ENCODE measurements at regions not wholly inside any gene's neighbourhood (a gene's known extent, or its start where the extent isn't known, plus 50 kb on each side); places are given as distances from the start of the nearest gene placed in this dataset.

DNA sequence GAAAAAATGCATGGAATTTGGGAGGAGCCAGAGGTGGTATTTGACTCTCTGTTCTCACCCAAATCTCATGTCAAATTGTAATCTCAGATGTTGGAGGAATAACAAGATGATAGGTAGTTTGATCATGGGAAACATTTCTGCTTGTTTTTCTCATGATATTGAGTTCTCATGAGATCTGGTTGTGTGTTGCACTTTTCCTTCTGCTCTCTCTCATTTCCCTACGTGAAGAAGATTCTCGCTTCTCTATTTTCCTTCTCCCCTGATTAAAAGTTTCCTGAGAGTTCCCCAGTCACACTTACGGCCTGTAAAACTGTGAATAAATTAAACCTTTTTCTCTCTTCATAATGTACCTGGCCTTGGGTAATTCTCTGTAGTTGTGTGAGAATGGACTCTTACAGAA is 222.2 kb upstream of the RBMY1B start:
- H3K4me3 ChIP-seq (ENCODE audit: low read length): no peak overlapping the region
- no CpG with 5 or more reads among the region's 3 CpGs for WGBS
- peaks cover 38% of the 10 kb centered on the region for H3K9me3 ChIP-seq (ENCODE audit: insufficient read depth, low read depth, low read length)
- H3K27ac ChIP-seq (ENCODE audit: low read depth, low read length): no peak overlapping the region
- no peaks in the 10 kb centered on the region for H3K27me3 ChIP-seq (ENCODE audit: insufficient read depth, low read length)
- H3K36me3 ChIP-seq (ENCODE audit: insufficient read depth, low read length): no peaks in the 10 kb centered on the region
- H3K4me1 ChIP-seq (ENCODE audit: insufficient read depth, low read length): no peaks in the 10 kb centered on the region
- H3K9ac ChIP-seq (ENCODE audit: low read depth, low read length): no peak overlapping the region

DNA sequence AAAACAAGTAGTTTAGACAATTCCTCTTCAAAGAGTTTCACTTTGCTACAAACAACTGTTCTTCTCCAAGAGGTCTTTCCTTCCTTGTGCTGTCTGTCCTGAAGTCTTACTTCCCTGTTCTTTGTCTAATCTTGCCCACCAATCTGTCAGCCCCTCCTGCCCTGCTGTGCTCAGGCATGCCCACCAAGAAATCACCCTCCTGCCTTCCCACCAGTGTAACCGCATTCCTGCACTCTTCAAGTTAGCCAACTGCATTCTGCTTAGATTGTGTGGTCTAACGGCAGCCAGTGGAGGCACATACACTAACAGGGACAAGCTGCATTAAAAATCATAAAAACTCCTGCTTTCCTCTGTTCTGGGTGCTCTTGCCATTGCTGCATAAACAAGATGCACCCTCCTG is 215.9 kb upstream of the RBMY1B start:
- no peak overlapping the region for H3K9ac ChIP-seq (ENCODE audit: low read depth, low read length)
- WGBS: 92% methylated on average over 2 of the region's 2 CpGs
- H3K27ac ChIP-seq (ENCODE audit: low read depth, low read length): no peak overlapping the region
- H3K9me3 ChIP-seq (ENCODE audit: insufficient read depth, low read depth, low read length): peaks cover 37% of the 10 kb centered on the region; the same call in 1 of the 2 replicates
- H3K27me3 ChIP-seq (ENCODE audit: insufficient read depth, low read length): no peaks in the 10 kb centered on the region
- H3K4me3 ChIP-seq (ENCODE audit: low read length): no peak overlapping the region
- H3K4me1 ChIP-seq (ENCODE audit: insufficient read depth, low read length): no peaks in the 10 kb centered on the region
- H3K36me3 ChIP-seq (ENCODE audit: insufficient read depth, low read length): no peaks in the 10 kb centered on the region

DNA sequence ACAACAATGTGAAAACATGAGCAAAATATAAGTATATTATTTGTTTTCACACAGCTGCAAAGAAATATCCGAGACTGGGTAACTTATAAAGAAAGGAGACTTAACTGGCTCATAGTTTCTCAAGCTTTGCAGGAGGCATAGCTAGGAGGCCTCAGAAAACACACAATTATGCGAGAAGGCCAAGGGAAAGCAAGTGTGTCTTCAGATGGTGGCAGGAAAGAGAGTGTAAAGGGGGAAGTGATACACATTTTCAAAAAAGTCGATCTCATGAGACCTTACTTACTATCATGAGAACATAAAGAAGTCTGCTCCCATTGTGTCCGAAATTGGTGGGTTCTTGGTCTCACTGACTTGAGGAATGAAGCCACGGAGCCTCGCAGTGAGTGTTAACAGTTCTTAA is 208.9 kb upstream of the RBMY1B start:
- H3K4me3 ChIP-seq (ENCODE audit: low read length): no peak overlapping the region

DNA sequence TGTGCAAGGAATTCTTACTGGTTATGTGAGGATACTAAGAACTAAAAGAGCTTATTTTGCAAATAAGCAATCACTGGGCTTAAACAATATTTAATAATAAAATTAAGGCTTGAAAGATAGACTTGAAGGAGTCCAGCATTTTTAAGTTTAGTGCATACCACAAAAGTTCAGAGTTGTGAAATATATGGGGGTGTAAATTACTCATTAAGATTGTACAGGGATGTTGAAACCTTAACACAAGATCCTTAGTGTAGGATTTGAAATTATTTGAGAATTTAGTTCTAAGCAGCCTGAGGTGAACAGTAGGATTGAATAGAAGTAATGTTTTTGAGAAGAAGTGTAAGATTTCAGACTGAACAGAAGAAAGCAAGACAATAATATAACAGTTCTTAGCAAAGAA is 195.8 kb upstream of the RBMY1B start:
- Histone ChIP-seq H3K36me3 (ENCODE audit: insufficient read depth, low read length) (no peaks in the 10 kb centered on the region), H3K27me3 (ENCODE audit: insufficient read depth, low read length) (no peaks in the 10 kb centered on the region), H3K9me3 (ENCODE audit: insufficient read depth, low read depth, low read length) (peaks cover 17% of the 10 kb centered on the region), H3K4me3 (ENCODE audit: low read length) (no peak overlapping the region), H3K27ac (ENCODE audit: low read depth, low read length) (no peak overlapping the region), H3K4me1 (ENCODE audit: insufficient read depth, low read length) (no peaks in the 10 kb centered on the region), H3K9ac (ENCODE audit: low read depth, low read length) (no peak overlapping the region)

More for the DNA sequence above, 208.9 kb upstream of the RBMY1B start:
- H3K9me3 ChIP-seq (ENCODE audit: insufficient read depth, low read depth, low read length): peaks cover 24% of the 10 kb centered on the region; the same call in 1 of the 2 replicates
- H3K27ac ChIP-seq (ENCODE audit: low read depth, low read length): no peak overlapping the region
- H3K27me3 ChIP-seq (ENCODE audit: insufficient read depth, low read length): no peaks in the 10 kb centered on the region
- no peaks in the 10 kb centered on the region for H3K4me1 ChIP-seq (ENCODE audit: insufficient read depth, low read length)
- 77% methylated on average over 5 of the region's 6 CpGs for WGBS
- no peak overlapping the region for H3K9ac ChIP-seq (ENCODE audit: low read depth, low read length)
- no peaks in the 10 kb centered on the region for H3K36me3 ChIP-seq (ENCODE audit: insufficient read depth, low read length)
